ENCODE measurements at regions not wholly inside any gene's neighbourhood (a gene's known extent, or its start where the extent isn't known, plus 50 kb on each side); places are given as distances from the start of the nearest gene placed in this dataset.
A peak's percentile ranks its signal among the peaks of the same experiment; 100 is the strongest.

- no peaks in the 10 kb centered on the region for H3K9me3 Mint-ChIP-seq (ENCODE audit: low read depth)
- no peak for DNase-seq (ENCODE audit: low spot score)
- TF ChIP-seq, protein P1, sequence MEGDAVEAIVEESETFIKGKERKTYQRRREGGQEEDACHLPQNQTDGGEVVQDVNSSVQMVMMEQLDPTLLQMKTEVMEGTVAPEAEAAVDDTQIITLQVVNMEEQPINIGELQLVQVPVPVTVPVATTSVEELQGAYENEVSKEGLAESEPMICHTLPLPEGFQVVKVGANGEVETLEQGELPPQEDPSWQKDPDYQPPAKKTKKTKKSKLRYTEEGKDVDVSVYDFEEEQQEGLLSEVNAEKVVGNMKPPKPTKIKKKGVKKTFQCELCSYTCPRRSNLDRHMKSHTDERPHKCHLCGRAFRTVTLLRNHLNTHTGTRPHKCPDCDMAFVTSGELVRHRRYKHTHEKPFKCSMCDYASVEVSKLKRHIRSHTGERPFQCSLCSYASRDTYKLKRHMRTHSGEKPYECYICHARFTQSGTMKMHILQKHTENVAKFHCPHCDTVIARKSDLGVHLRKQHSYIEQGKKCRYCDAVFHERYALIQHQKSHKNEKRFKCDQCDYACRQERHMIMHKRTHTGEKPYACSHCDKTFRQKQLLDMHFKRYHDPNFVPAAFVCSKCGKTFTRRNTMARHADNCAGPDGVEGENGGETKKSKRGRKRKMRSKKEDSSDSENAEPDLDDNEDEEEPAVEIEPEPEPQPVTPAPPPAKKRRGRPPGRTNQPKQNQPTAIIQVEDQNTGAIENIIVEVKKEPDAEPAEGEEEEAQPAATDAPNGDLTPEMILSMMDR (IDR thresholded peaks at IDR 0.05), result no peak
- no peaks in the 10 kb centered on the region for H3K36me3 Mint-ChIP-seq (ENCODE audit: low read depth)
- H3K27ac Mint-ChIP-seq (ENCODE audit: unreplicated experiment), result no peak overlapping the region
- H3K27me3 Mint-ChIP-seq (ENCODE audit: low read depth), result no peaks in the 10 kb centered on the region
- H3K4me3 Mint-ChIP-seq (ENCODE audit: unreplicated experiment), result no peak overlapping the region
- H3K4me1 Mint-ChIP-seq (ENCODE audit: low read depth), result peaks cover 24% of the 10 kb centered on the region
Observed at GRCh38 chr10:4473977-4474376, 352.0 kb upstream of the AKR1E2 start.

GRCh38 chr10:4472190-4472904 is 353.7 kb upstream of the AKR1E2 start:
- Mint-ChIP-seq H3K4me1 (ENCODE audit: low read depth) (peaks cover 24% of the 10 kb centered on the region), H3K4me3 (ENCODE audit: unreplicated experiment) (no peak overlapping the region)

DNA sequence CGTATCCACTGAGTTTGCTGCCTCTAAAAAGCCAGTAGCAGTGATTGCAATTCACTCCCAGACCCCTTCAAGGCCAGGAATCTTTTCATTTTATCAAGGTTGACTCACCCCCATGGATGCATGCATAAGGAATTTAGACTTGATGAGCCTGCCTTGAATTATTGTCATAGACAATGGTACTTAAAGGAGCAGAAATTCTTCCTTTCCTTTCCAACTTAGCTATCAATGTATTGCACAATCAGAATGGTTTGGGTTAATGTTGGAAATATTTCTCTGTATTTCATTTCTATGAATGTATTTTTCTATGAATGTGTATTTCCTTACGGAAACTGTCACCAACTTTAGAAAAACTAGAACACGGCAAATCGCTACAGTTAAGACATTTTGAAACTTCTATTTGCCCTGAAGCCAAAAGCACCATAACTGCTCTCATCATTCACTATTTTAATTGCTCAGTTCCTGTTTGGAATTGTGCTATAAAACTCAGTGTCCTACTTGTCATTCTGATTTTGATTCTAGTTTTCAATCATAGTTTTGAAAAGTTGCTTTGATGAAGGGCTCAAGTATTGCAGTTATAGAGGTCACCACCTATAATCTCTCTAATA is 355.7 kb upstream of the AKR1E2 start:
- no peaks in the 10 kb centered on the region for H3K27me3 Mint-ChIP-seq (ENCODE audit: low read depth)
- TF ChIP-seq, protein P1 (IDR thresholded peaks at IDR 0.05), result no peak
- H3K9me3 Mint-ChIP-seq (ENCODE audit: low read depth), result peaks cover 2% of the 10 kb centered on the region
- DNase-seq (ENCODE audit: low spot score), result no peak
- no peak overlapping the region for H3K27ac Mint-ChIP-seq (ENCODE audit: unreplicated experiment)
- H3K36me3 Mint-ChIP-seq (ENCODE audit: low read depth), result no peaks in the 10 kb centered on the region
- H3K4me1 Mint-ChIP-seq (ENCODE audit: low read depth), result peaks cover 18% of the 10 kb centered on the region
- H3K4me3 Mint-ChIP-seq (ENCODE audit: unreplicated experiment), result peak overlapping the region; percentile 16

More at GRCh38 chr10:4472190-4472904, 353.7 kb upstream of the AKR1E2 start:
- H3K36me3 Mint-ChIP-seq (ENCODE audit: low read depth), result no peaks in the 10 kb centered on the region
- no peak for DNase-seq (ENCODE audit: low spot score)
- H3K27ac Mint-ChIP-seq (ENCODE audit: unreplicated experiment), result no peak overlapping the region
- no peaks in the 10 kb centered on the region for H3K27me3 Mint-ChIP-seq (ENCODE audit: low read depth)
- H3K9me3 Mint-ChIP-seq (ENCODE audit: low read depth), result peaks cover 1% of the 10 kb centered on the region
- TF ChIP-seq, protein P1 (IDR thresholded peaks at IDR 0.05), result no peak

- peaks cover 2% of the 10 kb centered on the region for H3K9me3 Mint-ChIP-seq (ENCODE audit: low read depth)
Observed at GRCh38 chr10:4467481-4467880, 358.5 kb upstream of the AKR1E2 start.

DNA sequence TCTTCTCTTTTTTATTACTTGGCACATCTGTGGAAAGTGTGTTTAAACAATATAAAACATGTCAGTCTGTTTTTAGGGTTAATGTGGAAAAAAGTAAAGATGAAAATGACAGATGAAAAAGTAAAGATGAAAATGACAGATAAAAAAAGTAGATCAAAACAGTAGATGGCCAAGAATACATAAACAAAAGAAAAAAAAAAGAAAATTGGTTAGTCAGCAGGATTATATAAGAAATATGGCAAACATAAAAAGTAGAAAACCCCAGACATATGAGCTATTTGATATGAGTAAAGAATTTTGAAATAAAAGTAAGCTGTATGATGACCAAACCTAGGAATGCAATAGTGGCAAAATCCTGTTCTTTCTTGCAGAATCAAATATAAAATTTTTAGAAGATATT is 365.7 kb upstream of the AKR1E2 start:
- Mint-ChIP-seq H3K36me3 (ENCODE audit: low read depth) (no peaks in the 10 kb centered on the region), H3K27me3 (ENCODE audit: low read depth) (no peaks in the 10 kb centered on the region), H3K4me3 (ENCODE audit: unreplicated experiment) (no peak overlapping the region), H3K27ac (ENCODE audit: unreplicated experiment) (no peak overlapping the region), H3K4me1 (ENCODE audit: low read depth) (peaks cover 7% of the 10 kb centered on the region), H3K9me3 (ENCODE audit: low read depth) (no peaks in the 10 kb centered on the region)
- no peak for DNase-seq (ENCODE audit: low spot score)
- TF ChIP-seq, protein P1 (IDR thresholded peaks at IDR 0.05), result no peak

More at GRCh38 chr10:4467481-4467880, 358.5 kb upstream of the AKR1E2 start:
- TF ChIP-seq, protein P1 (IDR thresholded peaks at IDR 0.05), result no peak
- Mint-ChIP-seq H3K27me3 (ENCODE audit: low read depth) (no peaks in the 10 kb centered on the region), H3K36me3 (ENCODE audit: low read depth) (no peaks in the 10 kb centered on the region), H3K4me1 (ENCODE audit: low read depth) (peaks cover 9% of the 10 kb centered on the region), H3K27ac (ENCODE audit: unreplicated experiment) (no peak overlapping the region), H3K4me3 (ENCODE audit: unreplicated experiment) (no peak overlapping the region)
- DNase-seq (ENCODE audit: low spot score), result no peak

All from chondrocyte (in vitro differentiated cells).